Nucleus accumbens (tissue), 56 donors: ENCODE measurements at regions not wholly inside any gene's neighbourhood (a gene's known extent, or its start where the extent isn't known, plus 50 kb on each side); places are given as distances from the start of the nearest gene placed in this dataset.
A peak's percentile ranks its signal among the peaks of the same experiment; 100 is the strongest.

ENCODE experiments used
- DNase-seq, 56 donors: peaks; one replicate each; lab custom pipeline; 2025; lab: John Stamatoyannopoulos, UW

DNA sequence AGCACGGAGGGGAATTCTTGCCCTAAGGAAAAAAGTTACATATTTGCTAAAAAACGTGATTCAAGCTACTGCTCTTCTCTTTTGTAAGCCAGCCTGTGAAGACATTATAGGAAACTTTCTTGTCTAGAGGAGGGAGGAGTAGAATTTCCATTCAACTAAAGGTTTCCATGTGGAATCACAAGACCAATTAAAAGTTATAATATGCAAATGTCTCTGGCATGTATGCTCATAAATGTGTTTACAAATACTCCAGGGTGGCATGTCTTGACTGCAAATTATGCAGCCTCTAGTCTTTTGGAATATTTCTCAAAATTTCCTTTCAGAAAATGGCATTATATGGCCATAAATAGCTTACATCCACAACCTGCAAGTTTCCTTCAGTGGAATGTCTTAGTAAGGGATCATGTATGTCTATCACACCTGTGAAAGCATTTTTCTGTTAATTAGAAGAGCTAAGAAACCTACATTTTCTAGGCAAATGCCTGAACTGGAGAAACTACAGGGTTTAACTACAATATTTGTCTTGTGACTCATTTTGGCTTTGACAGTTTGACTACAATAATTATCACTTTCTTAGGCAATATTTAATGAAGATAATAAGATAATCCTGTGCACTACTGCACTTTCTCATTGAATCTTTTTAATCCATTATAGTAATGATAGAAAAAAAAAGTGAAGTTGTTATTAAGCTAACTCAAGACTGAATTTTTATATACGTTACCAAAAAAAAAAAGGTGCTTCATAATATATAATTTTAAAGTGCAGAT lies 111.1 kb upstream of the C10orf90 start:
- no peak for DNase-seq

DNA sequence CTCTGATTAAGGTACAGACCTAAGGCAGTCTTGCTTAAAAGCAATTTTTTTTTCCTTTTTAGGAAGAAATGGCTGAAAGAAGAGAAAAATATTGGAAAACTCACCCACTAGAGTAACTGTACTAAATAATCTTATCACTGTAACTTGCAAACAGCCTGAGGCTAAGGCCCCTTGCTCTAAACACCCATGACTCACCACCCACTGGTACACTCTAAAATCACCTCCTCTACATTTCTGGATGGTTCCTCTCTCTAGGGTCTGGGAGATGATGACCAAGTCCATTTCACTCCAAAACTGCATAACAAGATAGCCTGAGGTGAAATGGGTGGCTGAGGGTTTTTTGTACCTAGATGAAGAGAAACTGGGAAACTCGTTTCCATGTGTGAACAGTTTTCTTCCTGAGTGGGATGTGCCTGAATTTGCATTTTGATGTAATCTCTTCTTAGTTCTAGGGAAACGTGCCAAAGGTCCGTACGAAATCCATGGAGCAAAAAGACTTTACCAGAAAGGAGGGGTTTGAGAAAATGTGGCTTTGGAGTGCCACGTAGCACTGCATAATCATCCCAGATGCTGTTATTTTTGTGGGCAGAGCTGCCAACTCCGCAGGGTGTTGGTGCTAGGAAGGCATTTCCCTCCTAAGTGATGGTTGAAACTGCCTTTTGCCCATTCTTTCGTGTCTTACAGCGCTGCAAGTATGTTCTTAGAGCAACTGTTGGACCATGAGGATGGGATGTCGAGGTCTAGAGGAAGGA lies 113.5 kb upstream of the C10orf90 start:
- DNase-seq: no peak

DNA sequence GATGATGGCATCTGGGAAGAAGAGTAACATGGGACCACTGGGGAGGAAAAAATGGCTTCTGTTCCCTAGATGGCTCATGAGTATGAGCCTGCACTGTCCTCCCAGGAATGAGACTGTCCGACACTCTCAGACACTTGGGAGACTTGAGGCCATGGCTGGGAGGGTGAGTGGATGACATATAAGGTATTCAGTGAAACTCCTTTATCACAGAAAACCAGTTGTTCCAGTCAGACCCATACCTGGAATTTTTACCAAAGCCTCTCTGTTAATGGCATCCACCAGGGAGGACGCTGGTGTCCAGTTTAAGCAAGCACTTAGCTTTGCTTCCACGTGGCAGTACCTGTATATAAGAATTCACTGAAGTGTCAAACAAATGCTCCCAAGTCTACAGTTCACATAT lies 116.7 kb upstream of the C10orf90 start:
- DNase-seq: no peak

DNA sequence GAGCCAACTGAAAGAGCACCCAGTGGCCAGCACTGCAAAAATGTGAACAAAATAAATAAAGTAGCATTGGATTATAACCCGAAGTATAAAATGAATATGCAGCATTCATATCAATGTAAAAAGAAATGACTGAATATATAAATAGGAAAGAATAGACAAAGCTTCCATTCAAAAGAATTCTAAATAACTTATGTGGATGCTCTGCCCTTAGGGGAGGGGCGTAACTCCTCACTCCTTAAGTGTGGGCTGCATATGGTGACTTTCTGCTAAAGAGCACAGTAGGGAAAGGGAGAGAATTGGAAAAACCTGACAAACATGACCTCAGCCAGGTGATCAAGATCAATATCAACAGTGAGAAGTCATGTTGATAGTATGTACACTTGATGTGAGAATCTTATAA lies 109.9 kb upstream of the DOCK1 start:
- DNase-seq: no peak

DNA sequence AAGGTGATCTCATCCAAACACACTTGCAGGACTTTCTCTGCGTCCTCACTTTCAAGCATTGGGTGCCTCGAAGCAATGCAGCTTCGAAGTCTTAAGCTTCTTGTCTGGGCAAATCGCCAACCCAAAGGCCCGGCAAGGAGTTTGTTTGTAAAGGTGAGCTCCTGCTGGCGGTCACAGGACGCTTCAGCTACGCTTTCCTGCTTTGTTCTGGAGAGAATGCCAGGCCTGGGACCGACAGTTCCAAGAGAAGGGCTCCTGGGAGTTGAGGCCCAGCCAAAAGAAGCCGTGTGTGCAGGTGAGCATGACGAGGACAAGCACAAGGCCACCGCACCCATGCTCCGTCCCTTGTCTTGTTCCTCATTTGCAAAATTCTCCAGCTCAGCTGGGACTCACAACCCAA lies 106.6 kb upstream of the DOCK1 start:
- DNase-seq: no peak

DNA sequence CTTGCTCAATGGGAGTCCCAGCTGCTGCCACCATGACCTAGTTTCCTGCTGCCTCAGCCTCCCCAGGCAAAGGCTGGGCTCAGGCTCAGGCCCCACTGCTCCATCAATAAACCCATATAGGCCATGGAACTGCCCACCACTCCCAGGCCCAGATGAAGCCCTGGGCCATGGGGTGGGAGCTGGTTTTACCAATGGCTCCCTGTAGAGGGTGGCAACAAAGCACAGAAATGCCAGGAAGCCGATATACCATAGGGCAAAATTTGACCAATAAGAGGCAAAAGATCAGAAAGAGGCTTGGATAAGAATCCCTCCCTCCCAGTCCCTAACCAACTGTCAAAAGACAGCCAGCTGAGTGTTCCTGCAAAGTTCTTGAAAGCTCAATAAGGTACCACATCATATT lies 101.8 kb upstream of the DOCK1 start:
- DNase-seq: no peak

DNA sequence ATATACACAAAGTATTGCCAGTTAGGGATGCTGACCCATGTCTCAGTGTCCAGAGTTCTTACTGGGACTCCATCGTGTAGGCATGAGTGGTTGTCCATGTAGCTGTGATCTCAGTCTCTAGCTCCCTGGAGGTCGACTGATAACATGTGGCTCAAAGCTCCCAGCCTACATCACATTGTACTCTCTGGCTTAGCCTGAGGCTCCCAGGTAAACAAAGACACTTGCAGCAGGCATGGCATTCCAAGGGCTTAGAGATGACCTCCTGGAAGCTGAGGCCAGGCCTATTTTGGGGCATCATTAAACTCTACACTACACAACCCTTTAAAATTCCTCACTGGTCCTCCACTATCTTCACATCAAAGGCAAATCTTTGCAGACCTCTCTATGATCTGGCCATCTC lies 100.8 kb upstream of the DOCK1 start:
- DNase-seq: no peak

DNA sequence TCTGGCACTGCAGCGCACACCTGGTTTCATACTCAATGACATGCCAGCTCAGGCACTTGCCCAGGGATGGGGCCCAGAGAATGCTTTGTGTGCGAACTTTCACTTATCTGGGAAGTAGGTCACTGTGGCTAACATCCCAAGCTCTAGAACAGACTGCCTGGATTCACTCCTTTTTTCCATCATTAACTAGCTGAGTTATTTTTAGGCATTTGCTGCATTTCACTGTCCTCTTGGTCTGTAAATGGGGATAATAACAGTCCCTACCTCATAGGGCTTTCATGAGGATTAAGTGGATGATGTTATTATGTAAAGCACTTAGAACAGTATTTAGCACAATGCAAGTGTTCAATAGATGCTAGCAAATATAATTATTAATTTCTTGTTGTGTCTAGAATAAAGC lies 98.7 kb upstream of the DOCK1 start:
- DNase-seq: no peak

DNA sequence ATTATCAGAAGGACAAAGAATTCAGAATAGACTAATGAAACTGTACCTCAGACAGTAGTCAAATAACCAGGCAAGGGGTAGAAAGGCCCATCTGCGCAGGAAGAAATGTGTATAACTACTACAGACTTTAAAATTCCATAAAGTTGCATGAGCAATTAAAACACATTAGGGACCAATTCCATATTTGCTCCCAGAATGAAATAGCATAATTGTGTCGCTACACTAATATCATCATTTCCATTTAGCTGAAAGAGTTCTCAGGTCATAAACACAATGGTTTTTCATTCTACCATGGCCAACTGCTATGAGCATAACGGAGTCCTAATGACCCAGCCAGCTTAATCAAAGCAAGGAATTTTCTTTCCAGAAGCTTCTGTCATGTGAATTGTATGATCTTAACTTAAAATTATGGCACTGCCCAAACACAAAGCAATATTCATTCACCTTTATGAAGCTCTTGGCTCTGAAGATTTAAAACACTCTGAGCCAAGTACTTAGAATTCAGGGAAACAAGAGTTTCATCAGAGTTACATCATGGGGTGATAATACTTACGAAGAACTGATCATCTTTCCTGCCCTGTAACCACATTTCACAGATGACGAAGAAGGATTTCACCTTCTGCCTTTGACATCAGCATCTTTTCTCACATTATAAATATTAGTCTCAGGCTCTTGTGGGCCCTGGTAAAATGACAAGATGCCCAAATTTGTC lies 98.1 kb upstream of the DOCK1 start:
- DNase-seq: no peak

DNA sequence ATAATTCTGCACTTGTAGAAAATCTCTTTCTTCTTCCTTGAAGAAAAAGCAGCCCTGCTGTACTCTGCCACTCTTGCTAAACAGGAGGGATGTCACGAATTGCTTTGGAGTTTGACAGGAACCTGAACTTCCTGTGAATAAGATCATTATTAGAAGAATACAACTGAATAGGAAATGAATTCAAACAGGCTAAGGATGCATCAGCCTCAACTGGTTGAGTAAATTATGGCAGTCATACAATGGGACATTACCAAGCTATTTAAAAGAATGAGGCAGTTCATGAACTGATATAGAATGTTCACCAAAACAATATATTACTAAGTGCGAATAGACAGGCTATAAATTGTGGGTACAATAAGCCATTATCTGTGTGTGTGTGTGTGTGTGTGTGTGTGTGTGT lies 97.1 kb upstream of the DOCK1 start:
- DNase-seq: no peak

DNA sequence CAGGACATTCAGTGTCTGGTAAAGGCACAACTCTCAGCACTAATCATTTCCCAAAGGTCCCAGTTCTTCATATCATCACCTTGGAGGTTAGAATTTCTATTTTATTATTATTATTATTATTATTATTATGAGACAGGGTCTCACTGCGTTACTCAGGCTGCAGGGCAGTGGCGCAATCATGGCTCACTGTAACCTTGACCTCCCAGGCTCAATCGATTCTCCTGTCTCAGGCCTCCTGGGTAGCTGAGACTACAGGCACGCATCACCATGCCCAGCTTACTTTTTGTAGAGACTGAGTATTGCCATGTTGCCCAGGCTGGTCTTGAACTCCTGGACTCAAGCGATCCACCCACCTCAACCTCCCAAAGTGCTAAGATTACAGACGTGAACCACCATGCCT lies 91.8 kb upstream of the DOCK1 start:
- DNase-seq: no peak

DNA sequence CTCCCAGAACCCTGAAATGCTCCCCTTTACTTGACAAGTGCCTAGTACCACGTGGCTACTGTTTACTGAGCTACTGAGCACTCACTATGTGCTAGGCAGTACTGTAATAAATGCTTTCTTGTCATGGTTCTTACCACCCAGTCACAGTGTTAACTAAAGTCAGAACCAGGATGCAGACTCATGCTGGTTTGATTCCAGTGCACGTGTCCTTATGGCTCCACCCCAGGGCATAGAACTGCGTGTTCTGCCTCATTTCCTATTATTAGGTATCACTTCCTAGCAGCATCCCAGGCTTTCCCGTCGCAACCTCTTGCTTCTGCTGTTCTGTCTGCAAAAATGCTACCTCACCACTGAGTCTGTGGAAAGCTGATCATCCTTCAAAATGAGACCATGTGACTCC lies 71.7 kb upstream of the DOCK1 start:
- no peak for DNase-seq

DNA sequence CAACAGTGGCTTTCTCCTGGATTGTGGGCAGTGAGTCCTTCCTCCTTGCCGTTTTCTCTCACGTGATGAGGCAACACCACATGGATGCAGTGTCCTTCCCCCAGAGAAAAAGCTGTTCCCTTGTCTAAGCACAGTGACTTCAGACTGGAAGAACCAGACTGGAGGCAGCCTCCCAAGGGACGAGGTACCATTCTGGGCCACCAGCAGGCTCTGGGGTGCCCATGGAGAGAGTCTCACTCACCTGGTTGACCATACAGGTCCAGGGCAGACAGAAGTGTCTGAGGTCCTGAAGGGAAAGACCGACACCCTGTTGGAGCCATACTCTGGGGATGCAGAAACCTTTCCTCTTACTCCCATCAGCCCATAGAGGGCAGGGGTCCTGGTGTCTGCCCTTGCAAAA lies 69.2 kb upstream of the DOCK1 start:
- DNase-seq: no peak

DNA sequence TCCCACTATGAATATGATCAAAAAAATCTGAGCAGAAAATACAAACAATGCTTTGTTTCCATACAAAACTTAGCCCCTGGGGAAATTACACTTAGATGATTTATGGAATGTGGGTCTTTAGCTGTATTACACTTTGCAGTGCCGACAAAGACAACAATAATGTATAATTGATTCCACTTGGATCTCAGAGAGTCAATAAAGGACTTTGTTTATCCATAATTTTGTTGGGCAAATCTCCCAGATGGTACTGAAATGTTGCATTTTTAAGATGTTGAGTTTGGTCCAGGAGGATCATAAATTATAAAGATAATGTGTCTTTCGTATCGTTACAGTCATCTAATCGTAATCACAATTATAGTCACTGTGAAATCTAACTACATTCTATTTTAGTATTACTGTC lies 66.9 kb upstream of the DOCK1 start:
- DNase-seq: no peak

DNA sequence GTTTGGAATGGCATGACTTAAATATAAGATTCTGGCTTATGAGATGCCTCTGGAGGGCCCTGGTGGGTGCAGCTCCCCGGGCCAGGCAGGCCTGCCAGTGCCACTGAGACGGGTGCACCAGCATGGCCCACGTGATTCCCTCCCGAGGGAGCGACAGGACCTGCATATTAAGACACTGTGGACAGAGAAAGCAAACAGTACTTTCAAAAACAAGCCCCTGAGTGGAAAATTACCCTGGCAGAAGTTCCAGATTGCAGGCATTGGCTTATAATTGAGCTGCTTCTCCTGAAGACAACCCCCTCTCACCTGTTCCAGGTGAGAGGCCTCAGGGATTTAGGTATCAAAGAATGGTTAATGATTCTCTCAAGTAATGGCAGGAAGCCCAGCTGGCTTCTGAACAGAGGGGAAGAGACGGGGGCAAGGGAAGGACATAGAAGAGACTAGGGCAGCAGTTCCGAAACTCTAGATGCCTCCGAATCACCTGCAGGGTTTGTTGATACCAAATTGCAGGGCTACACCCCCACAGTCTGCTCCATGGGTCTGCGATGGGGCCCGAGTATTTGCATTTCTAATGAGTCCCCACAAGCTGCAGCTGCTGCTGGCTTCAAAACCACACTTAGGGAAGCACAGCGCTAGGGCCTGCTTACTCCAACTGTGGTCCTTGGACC lies 66.0 kb upstream of the DOCK1 start:
- DNase-seq: peak in 55 of 56 donors; percentile 11 to 95 (median 80)

DNA sequence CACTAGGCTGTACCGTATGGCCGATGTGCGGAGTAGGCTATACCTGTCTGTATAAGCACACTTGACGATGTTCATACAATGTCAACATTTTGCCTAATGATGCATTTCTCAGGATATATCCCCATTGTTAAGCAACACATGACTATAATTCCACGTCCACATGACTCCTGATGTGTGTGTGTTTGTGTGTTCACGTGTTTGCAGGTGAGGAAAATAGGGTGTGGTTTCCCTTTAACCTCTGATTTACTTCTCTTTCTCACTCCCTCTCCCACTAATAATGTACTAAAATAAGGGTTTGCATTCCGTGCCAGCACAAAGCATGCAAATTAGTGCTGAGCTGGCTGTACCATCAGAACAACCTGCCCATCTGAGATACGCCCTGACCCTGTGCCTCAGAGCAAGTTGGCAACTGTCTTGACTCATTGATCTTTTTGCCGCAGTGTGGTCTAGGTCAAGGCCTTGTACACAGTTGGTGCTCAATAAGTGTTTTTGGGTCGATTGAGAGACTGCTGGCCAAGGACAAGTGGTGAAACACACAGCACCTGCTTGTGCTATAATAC lies 64.6 kb upstream of the DOCK1 start:
- DNase-seq: no peak

DNA sequence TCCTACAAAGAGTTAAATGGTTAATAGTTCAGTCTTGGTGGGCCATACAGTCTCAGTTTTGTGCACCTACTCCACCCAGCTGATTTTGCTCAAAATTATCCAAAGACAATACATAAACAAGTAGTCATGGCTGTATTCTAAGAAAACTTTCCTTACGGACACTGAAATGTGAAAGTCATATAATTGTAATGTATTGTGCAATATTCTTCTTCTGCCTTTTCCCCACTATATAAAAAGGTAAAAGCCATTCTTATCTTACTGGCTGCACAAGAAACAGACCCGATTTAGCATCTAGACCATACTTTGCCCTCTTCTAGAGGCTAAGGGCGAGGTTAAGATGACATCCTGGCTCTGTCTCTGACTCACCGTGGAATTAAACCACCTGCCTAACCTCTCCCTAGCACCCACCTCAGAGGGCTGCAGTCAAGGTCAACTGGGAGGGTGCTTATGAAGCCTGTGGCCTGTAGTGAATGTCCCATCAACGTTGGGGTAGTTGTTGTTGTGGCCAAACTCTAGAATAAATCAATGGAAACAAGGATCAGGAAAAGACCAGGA lies 63.8 kb upstream of the DOCK1 start:
- no peak for DNase-seq

DNA sequence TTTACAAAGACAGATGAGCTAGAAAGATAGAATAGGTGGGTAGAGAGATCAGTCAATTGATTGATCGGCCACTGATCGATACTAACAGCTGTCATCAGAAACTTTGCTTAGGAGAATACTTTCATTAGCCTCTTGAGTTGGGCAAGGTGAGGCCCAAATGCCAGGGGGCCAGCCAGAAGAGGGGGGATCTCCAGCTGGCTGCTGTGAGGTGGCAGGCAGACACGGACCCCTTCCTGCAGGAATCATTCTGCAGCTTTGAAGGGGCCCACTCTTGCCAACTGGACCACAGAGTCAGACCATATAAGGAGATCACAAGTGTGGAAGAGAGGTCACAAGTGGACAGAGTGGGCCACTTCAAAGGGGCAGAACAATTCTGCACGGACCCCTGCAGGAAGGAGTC lies 62.9 kb upstream of the DOCK1 start:
- DNase-seq: no peak

DNA sequence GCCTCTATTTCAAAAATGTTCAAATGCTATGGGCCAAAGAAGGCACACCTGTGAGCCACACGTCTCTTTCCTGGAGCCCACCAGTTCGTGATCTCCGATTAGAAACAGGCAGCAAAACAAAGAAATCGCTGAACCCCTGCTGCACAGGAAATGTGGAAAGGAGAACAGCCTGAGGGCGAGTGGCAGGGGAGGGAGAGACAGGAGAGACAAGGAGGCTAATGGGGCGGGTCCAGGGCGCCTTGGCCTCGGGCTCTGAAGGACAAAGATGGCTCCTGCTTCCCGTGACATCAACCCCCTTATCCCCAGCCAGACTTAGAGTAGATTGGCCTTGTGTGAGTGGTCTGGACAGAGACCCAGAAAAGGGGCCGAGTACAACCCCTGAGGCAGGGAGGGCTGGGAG lies 62.4 kb upstream of the DOCK1 start:
- no peak for DNase-seq

DNA sequence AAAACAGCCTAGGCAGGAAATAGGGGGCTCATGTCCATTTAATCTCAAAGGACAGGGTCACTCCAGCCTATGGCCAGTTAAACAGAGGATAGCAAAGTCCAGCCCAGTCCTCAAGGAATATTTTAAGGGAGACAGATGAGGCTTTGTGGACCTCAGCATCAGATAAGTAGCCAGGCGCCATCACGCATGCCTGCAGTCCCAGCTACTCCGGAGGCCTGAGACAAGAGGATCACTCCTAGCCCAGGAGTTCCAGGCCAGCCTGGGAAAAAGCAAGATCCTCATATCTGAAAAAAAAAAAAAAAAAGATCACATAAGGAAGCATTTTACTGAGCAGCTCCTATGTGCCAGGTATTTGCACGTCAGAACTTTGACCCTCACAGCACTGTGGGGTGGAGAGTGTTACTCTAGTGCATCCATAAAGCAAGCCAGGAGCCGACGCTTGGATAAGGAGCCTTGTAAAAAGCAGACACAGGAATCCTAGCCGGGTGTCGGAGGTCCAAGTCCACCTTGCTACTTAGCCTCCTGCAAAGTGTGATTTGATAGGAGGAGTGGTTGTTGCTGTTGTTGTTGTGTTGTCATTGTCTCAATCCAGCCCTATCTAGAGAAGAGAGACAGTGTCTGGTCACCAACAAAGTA lies 61.8 kb upstream of the DOCK1 start:
- DNase-seq: no peak
